ENCODE measurements at regions not wholly inside any gene's neighbourhood (a gene's known extent, or its start where the extent isn't known, plus 50 kb on each side); places are given as distances from the start of the nearest gene placed in this dataset.
A peak's percentile ranks its signal among the peaks of the same experiment; 100 is the strongest.

DNA sequence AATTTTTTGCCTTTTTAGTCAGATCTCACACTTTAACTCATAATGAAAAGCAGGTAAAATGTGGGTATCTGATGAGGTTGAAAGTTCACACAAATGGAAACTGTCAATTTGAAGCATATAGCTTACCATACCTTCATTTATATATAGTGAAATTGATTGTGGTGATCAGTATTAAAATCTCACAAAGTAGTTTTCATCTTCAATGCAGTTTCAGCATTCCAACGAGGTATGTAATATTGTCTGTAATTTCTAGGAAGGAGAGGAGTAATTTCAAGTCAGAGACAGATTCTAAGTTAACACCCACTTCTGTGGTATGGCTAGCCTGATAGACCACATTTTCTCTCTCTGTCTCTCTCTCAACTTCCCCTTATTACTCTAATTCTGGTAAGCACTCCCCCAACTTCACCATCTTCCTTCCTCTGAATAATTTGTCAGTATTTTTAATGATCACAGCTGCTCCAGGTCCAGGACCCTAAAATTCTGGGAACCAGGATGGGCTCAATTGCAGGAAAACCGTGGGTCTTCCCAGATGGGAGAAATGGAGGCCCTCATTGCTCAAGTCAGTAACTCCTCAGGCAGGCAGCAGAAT lies 455.7 kb downstream of the FGF9 start:
- no peak for DNase-seq (ENCODE audit: low read depth in 2 of 2)

DNA sequence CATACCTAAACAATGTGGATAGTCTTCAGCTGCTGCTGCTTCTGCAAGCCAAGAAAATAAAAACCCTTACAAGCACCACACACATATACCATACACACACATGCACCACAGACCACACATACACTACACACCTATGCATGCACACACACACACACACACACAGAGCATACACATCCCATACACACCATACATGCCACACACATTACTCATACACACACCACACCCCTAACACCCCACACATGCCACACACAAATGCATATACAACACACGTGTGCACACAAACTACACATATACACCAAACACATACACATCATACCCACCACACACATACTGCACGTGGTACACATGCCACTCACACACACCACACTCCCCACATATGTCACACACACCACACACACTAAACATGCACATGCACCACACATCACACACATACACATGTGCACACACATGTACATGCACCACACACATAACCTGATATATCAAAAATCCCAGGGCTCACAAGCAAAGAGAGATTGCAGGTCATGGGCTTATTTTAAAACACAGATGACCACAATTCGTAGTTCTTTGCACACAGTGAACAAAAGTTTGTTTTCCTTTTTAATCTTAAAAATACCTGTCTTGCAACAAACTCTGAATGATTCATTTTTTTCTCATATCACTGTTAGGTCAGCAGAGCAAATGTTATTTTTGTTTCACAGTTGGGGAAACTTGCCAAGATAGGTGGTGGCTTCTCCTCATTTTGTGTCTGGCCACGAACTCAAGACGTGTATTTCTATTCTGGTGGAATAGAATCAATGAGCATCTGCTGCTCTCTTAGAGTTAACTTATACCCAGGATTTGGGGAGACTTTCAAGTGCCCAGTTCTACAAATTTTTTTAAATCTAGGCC lies 456.6 kb downstream of the FGF9 start:
- no peak for DNase-seq (ENCODE audit: low read depth in 2 of 2)

DNA sequence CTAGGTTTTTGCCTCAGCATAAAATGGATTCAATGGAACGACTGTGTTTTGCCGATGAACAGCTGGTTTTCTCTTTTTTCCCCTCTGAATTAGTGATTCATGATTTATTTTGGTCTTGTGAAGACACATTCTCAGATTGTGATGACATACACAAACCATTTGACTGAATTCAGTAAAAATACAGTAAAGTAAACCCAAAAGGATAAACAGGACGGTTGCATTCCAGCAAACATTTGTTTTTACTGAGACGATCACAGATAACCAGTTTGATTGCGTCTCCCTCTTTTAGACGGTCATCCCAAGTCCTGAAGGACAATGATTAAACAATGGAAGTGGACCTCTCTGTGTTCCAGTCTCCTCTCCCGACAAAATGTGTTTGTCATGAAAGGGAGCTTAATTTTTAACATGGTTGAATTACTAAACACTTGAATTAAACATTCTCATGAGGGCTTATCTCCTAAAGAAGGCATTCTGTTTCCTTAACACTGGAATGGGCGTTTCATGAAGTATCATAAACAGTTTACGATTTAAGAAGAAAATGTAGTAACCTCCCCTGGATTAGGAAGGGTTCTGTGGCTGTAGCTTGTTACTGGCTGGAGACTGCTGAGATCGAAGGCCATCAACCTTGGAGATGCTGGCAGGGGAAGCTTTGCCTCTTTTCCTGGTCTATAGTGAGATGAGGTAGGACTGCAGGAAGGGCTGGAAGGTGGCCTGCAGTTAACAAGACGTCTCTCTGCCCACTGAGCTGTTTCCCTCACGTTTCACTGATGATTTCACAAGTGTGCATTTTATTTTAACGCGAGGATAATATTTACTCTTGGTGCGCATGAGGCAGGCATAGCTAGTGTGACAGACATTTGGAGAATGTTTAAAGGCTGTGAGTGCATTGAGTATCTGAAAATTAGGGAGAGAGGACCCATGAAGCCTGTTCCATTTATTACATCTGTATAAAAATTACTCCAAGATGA lies 457.9 kb downstream of the FGF9 start:
- DNase-seq (ENCODE audit: low read depth in 2 of 2), result no peak

DNA sequence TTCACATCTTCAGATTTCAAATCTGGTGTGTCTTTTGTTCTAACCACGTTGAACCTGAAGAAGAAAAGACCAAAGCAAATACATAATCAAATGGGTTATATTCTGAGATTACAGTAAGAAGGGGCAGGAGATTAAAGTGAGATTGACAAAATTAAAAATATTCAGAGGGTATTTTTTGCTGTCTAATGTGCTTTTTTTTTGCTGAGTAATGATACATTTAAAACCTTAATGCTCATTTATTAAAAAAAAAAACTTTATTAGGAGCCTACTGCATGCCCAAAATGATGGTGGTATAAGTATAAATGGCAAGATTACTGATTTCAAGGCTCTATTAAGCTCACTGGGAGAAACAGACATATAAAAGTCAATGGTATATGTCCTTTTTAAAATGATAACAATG lies 459.4 kb downstream of the FGF9 start:
- no peak for DNase-seq (ENCODE audit: low read depth in 2 of 2)

DNA sequence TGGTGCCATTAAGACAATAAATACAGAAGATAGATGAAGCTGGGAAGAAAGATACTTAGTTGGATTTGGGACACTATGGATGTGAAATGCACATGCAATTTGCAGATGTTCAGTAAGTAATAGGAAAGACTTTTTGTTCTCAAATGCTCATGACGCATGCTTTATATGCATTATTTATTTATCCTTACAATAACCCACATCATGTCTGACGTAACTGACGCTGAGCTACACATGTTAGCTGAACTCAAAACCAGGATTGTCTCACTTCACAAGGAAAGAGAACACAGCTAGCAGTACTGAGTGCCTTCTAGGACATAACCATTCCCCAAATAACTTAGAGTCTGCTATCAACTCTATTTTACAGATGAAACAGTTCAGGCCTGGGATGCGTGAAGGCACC lies 463.4 kb downstream of the FGF9 start:
- DNase-seq (ENCODE audit: low read depth in 2 of 2), result no peak

DNA sequence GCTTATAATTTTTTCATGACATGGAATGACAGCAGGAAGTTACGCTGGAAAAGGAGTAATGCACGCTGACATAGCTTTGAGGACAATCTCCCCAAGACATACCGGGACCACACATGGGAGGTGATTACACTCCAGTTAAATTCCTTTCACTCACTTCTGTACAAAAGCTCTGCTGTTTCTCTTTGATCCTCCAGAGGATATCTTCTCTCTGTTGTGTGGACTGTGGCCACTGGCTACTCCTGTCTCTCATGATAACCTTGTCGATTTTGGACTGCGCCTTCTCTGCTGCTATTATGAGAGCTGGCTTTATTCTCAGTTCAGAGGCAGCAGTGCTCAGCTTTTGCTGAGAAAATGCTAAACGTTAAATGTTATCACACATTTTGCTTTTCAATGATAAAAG lies 464.6 kb downstream of the FGF9 start:
- no peak for DNase-seq (ENCODE audit: low read depth in 2 of 2)

DNA sequence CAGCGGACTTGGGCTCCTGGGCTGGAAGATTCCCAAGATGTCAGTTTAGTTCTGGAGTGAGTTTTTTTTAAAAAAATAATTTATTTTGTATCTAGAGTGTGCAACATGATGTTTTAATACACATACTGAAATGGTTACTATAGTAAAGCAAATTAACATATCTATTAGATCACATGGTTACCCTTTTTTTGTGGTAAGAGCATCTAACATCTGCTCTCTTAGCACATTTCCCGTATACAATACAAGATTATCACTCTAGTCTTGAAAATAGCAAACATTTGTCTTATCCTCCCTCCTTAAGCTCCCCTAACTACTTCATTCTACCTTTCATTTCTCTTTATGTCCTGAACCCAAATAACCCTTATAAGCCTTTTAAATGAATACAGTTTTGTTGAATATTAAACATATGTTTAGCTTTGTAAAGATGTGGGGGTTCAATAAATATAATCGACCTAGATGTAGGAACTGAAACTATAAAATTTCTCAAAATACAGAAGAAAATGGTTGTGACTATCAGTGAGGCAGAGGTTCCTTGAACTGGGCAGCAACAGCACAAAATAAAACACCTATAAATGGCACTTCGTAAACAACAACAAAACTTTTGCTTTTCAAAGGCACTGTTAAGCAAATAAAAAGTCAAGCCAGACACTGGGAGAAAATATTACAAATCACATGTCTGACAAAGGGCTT lies 466.6 kb downstream of the FGF9 start:
- DNase-seq (ENCODE audit: low read depth in 2 of 2), result no peak

DNA sequence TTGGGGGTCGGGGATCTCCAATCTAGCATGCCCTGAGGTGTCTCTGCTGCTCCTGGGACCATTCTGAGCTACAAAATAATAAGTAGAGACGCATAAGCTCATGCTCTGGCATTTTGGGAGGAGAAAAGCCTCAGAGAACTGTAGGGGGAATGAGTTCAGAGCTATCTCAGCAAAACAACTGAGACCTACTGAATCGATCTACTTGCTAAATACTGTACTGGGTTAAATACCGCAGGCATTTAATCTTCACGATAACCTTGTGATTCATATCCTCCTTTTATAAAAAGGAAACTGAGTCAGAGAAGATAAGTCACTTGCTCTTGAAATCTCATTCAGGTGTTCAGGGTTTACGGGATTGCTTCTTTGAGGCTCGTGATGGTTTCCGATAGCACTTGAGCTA lies 468.1 kb downstream of the FGF9 start:
- no peak for DNase-seq (ENCODE audit: low read depth in 2 of 2)

DNA sequence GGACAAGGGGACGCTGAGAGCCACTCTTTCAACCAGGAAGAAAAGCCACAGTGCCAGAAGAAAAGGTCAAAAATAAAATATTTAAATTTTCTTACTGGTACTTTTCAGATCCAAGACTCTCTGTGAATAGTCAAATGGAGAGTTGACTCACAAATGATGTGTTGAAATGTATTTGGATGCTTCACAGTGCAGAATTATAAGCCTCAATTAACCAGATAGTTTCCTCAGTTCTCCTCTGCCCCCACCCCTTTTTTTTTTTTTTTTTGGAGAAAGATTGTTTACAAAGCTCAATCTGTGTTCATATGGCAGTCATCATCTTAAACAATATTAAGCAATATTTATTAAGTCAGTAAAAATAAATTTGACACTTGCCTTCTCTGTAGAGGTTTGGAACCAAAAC lies 470.8 kb downstream of the FGF9 start:
- DNase-seq (ENCODE audit: low read depth in 2 of 2), result no peak

DNA sequence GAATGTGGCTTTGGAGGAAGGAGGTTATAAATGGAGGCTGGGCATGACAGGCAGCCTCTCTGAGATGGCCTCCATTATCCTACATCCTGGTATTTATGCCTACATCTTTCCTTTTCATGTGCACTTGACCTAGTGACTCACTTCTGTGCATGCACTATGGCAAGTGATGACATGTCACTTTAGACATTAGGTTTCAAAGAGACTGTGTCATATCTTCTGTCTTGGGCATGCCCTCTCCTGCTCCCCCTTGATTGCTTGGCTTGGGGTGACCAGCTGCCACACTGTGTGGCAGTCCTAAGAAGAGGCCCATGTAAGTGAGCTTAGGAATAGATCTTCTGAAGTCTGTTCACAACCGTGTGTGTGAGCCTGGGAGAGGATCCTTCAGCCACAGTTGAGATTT lies 472.8 kb downstream of the FGF9 start:
- DNase-seq (ENCODE audit: low read depth in 2 of 2), result no peak

DNA sequence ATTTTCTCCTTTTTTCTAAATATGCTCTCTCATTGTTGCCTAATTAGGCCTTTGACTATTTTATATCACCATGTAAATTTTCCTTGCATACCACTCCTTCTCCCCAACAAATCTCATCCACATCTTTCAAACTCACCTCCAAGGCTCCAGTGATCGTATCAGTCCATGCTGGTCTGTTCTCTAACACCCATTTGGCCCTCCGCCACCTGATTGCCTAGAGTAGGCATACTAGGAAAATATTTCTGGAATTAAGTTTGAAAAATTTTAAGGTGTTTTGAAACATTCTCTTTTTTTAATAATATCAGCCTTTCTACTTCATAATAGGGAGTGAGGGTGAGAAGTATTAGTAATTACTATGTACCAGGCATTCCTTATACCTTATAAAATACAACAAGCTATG lies 473.9 kb downstream of the FGF9 start:
- DNase-seq (ENCODE audit: low read depth in 2 of 2), result no peak

DNA sequence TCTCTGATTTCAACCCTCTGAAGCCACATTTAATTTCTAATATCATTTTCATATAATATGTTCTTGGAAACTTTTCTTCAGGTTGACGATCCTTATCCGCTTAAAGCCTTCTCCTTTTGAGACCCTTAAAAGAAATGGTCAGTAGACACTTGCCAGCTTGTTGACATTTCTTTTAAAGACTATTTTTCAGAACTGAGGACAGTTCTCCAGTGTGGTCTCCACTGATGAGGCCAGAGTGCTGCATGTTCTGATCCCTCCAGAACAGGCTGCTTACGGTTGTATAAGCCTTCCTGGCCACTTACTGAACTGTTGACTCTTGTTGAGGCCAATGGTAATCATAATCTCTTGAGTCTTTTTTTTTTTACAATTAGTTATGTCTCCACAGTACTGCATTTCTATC lies 477.3 kb downstream of the FGF9 start:
- no peak for DNase-seq (ENCODE audit: low read depth in 2 of 2)

DNA sequence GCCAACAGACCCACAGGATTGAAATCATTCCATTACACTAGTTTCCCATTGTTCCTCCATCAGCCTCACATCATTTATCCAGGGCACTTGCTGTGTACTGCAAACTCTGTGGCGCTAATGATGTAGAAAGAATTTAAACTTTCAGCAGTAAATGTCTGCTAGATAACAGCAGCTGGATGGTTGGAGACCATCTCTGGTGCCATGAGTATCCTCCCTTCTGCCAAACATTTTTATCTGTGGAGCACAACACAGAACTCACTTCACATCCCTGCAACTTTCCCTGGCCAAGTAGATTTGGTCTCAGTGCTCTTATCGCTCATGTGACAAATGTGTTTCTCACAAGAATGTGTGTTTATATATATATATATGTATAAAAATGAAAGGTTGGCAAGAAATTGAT lies 481.9 kb downstream of the FGF9 start:
- no peak for DNase-seq (ENCODE audit: low read depth in 2 of 2)

DNA sequence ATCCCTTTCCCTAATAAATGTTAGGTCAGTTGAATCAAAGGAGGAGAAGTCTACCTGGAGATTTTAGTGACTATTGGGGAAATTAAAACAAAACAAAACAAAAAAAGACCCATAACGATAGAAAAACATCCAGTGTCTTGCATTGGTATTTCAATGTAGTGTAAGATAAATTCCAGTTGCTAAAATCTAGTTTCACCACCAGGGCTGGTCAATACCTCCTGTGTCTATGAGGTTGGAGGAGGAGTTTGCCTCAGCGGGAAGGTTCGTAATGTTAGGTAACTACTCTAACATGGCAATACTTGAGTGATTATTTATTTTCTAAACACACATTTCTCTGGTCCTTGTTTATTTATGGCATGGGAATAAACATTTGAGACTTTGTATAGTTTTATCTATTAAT lies 483.2 kb downstream of the FGF9 start:
- no peak for DNase-seq (ENCODE audit: low read depth in 2 of 2)

DNA sequence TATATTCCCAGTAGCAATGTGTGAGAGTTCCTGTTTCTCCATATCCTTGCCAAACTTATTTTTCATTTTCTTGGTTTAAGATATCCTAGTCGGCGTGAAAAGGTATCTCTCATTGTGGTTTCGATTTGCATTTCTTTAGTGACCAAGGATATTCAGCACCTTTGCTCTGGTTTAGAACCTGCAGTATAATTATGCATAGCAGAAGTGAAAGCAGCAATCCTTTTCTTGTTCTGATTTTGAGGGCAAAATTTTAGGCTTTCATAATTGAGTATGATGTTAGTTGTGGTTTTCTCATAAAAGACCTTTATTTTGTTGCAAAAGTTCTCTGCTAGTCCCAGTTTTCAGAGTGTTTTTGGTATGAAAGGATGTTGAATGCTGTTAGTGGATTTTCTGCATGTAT lies 491.0 kb downstream of the FGF9 start:
- DNase-seq (ENCODE audit: low read depth in 2 of 2), result no peak

DNA sequence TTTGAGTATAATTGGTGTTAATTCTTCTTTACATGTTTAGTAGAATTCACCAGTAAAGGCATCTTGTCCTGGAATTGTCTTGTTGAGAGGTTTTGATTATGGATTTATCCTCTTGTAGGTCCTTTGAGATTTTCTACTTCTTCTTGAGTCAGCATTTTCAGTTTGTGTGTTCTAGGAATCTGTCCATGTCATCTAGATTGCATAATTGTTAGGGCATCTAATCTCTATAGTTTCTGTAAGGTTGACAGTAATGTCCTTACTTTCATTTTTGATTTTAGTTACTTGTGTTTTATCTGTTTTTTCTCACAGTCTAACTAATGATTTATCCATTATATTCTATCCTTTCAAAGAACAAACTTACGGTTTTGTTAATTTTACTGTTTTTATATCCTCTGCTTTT lies 492.0 kb downstream of the FGF9 start:
- DNase-seq (ENCODE audit: low read depth in 2 of 2), result no peak

DNA sequence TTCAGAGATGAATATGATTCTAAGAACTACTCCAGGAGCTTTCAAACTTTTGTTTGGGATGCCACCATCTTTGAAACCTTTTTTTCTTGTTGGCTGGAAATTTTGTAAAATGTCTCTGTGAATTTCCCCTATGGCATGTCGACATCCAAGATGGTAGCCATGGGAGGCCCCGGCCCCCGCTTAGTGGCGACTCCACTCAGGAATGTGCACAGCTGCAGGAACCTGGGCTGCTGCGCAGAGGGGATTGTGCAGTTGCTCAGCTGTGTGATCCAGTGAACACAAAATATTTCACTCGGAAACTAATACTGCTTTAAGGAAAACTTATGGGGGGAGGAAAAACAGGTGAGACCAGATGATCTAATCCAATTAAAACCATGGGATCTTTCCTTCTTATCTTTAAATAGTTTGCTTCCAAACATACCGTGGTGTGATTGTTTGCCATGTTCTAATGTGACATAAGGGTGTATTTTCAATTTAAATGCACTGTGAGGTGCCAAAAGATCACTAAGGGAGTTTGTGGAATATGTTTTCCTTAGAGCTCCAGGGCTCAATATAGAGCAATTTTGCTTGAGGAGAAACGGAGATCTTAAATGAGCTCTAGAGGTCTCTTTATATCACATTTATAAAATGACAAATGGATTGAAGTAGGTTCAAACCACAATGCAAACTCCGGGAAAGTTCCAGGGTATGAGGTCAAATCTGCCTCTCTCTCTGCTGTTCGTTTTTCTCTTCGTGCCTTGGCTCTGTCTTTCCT lies 497.7 kb downstream of the FGF9 start:
- DNase-seq (ENCODE audit: low read depth in 2 of 2), result no peak

DNA sequence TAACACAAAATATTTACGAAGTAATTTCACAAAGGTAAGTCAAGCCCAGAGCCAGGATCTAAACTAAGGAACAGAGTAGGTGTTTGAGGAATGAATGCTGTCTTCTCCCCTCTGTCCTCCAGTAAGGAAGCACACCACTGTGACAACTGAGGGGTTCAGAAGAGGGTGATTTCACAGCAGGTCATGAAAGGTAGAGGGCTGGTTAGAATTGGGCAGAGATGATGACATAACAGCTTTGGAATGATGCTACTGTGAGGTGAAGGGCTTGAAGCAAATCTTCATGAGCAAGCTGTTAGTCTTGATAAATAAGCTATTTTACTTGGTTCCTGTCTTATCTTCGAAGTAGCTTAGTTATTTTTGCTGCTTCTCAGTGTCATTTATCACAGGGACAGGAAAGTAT lies 498.6 kb downstream of the FGF9 start:
- no peak for DNase-seq (ENCODE audit: low read depth in 2 of 2)

DNA sequence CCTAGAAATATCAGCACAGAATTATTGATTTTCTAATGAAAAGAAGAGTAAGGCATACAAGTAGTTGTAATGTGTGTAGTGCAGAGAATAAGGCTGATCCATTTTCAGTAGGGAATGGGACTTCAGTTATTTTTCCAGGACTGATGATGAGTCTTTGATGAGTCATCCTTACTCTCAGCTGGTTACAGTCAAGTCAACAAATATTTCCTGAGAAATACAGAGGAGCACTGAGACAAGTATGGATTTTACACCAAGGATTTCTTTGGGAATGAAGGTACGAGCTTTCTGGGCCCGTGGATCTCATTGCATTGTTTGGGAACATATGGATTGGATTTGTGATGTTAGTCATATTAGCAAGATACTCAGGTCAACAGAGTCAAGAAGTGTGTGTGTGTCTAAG lies 502.7 kb downstream of the FGF9 start:
- peak in 1 of 2 donors; percentile 4 for DNase-seq (ENCODE audit: low read depth in 2 of 2)

DNA sequence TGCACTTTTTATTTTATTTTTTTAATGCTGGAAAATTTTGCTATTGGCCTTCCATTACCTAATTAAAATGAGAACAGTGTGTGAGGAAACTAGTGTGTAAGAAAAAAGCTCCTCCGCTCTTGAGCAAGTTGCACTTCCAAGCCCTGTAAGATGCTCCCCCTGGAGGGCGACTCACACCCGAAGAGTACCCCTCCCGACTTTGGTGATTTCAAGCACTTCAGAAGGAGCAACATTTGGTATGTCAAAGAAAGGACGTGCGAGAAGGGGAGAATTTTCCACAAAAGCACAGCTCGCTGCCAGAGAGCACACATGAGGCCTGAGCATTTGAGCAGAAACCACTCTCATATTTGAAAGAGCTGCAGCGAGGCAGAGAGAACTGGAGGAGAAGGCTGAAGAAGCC lies 504.4 kb downstream of the FGF9 start:
- DNase-seq (ENCODE audit: low read depth in 2 of 2), result no peak

DNA sequence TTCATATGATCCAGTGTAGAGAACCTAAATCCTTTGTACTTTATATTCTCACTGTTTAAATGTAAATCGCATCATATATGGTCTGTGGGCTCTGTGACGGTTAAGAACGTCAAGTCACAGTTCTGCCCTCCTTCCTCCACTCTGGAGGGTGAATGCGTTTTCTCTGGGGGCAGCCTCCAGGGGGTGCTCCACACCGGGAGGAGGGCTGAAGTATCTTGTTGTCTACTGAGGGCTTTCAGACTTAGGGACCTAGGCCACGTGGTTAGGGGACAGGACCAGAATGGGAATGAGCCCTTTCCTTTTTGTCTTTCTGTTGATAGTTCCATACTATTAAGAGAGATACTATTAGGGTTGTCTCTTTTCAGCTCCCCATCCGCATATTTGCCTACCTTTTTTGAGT lies 504.9 kb downstream of the FGF9 start:
- no peak for DNase-seq (ENCODE audit: low read depth in 2 of 2)

Data from lung microvascular endothelial cell (primary cell).